Adipocyte (in vitro differentiated cells): ENCODE measurements at regions not wholly inside any gene's neighbourhood (a gene's known extent, or its start where the extent isn't known, plus 50 kb on each side); places are given as distances from the start of the nearest gene placed in this dataset.

Source experiments
- DNase-seq: peaks from one replicate; pipeline ENCODE4 v3.0.0-alpha.2; 2015; ENCODE audit warnings: low read depth
- H3K27me3 ChIP-seq: replicated peaks from 2 replicates; pipeline ENCODE4 v1.7.0; 2013; ENCODE audit warnings: mild to moderate bottlenecking, low read length, moderate library complexity; ENCODE audit not compliant: control insufficient read depth, insufficient read depth
- H3K36me3 ChIP-seq: 2 replicates; pipeline ENCODE4 v1.7.0; 2013; ENCODE audit warnings: low read length, mild to moderate bottlenecking, moderate library complexity; ENCODE audit not compliant: control insufficient read depth, insufficient read depth, severe bottlenecking
- H3K4me1 ChIP-seq: 2 replicates; pipeline ENCODE4 v1.7.0; 2013; ENCODE audit warnings: mild to moderate bottlenecking, low read length, moderate library complexity; ENCODE audit not compliant: control insufficient read depth, insufficient read depth
- H3K4me3 ChIP-seq: 2 replicates; pipeline ENCODE4 v1.7.0; 2013; ENCODE audit warnings: mild to moderate bottlenecking, low read length, moderate library complexity
- H3K9ac ChIP-seq: 2 replicates; pipeline ENCODE4 v1.7.0; 2013; ENCODE audit warnings: mild to moderate bottlenecking, low read length, moderate library complexity
- H3K9me3 ChIP-seq: 2 replicates; pipeline ENCODE4 v1.7.0; 2013; ENCODE audit warnings: mild to moderate bottlenecking, low read length, moderate library complexity; ENCODE audit not compliant: control insufficient read depth

DNA sequence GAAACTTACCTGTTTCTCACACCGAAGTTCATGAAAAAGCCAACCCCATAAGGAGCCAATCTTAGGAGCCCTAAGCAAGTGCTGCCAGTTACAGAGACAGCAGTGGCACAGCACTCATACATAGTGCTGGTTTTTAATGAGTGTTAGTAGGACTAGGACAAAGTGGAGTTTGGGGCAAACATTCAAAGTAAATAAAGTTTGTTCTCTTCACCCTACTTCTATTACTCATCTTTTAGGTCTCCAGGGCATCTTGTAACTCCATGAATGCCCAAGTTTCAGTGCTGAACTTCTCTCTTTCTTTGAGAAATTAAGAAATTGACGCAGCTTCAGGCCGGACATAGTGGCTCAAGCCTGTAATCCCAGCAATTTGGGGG lies 584.7 kb downstream of the EBF1 start:
- Histone ChIP-seq H3K4me3 (no peak overlapping the region), H3K9me3 (no peaks in the 10 kb centered on the region), H3K4me1 (peaks cover 49% of the 10 kb centered on the region), H3K36me3 (no peaks in the 10 kb centered on the region), H3K9ac (peak overlapping the region; percentile 66), H3K27me3 (no peaks in the 10 kb centered on the region)
- DNase-seq, result peak; percentile 16

GRCh38 chr5:158514319-158514985 lies 585.3 kb downstream of the EBF1 start:
- no peaks in the 10 kb centered on the region for H3K9me3 ChIP-seq
- peak overlapping the region; percentile 50 for H3K4me3 ChIP-seq
- H3K27me3 ChIP-seq, result no peaks in the 10 kb centered on the region
- no peaks in the 10 kb centered on the region for H3K36me3 ChIP-seq
- DNase-seq, result peak; percentile 65
- peaks cover 44% of the 10 kb centered on the region for H3K4me1 ChIP-seq
- H3K9ac ChIP-seq, result peak overlapping the region; percentile 66

DNA sequence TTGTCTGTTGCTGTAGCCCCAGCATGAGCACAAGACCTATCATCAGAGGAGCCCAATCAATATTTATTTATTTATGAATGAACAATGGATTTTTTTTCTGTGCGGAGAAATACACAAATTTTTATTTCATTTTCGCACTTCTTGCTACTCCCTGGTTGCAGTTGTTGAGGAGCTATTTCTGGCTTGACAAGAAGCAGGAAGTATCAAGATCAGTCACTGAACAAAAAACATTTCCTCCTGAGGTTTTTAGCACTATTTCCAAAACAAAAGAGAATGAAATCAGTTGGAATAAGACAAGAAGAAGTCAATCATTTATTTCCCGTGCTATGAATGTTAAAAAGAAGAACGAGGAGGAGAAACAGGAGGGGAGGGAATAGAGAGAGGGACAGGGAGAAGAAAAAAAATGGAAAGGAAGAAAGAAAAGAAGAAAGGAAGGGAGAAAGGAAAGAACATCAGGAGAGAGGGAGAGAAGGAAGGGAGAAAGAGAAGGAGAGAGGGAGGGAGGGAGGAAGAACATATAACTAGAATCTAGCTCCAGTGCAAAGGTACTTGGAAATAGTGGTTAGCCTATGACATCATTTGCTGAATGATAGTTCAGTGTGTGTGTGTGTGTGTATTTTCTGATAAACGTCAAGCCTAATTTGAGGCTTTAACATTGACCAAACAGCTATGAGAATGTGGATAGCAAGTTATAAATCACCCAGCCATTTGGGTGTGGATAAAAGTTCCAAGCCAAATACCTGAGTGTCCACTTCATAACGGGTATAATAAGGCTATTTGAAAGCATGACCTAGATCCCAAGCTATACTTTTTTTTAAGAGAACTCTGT lies 586.0 kb downstream of the EBF1 start:
- no peak for DNase-seq
- no peaks in the 10 kb centered on the region for H3K27me3 ChIP-seq
- no peaks in the 10 kb centered on the region for H3K9me3 ChIP-seq
- peak overlapping the region; percentile 50 for H3K4me3 ChIP-seq
- H3K9ac ChIP-seq, result peak overlapping the region; percentile 54
- no peaks in the 10 kb centered on the region for H3K36me3 ChIP-seq
- H3K4me1 ChIP-seq, result peaks cover 37% of the 10 kb centered on the region

DNA sequence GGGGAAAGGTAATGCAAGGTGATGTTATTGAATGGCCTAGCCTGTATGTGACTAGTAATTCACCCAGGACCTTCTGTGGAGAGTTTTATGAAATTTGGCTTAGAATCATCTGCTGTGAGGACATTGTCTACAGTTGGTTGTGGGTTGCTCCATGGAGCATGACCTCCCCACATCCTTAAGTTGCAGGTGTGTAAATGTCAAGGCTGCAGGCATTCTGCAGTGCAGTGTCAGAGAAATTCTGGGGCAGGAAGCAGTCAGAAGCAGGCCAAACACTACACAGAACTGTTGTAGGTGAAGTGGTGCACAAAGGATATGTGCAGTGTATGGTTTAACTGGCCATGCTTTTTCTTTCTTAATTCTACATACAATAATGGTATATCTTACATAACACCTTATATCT lies 588.3 kb downstream of the EBF1 start:
- H3K9ac ChIP-seq, result no peak overlapping the region
- peaks cover 7% of the 10 kb centered on the region for H3K9me3 ChIP-seq
- peaks cover 28% of the 10 kb centered on the region for H3K4me1 ChIP-seq
- no peak overlapping the region for H3K4me3 ChIP-seq
- H3K27me3 ChIP-seq, result no peaks in the 10 kb centered on the region
- no peak for DNase-seq
- H3K36me3 ChIP-seq, result no peaks in the 10 kb centered on the region

DNA sequence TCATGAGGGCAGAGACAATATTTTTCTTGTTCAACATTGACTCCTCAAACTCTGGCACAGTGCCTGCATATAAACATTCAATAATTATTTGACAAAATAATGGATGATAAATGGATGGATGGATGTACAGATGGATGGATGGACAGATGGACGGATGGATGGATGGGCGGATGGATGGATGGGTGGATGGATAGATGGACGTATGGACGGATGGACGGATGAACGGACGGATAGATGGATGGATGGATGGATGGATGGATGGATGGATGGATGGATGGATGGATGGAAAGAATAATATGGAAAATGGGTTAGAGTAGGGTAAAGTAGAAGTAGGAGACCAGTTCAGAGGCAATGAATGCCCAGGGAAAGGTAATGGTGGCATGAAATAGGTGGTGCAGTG lies 589.2 kb downstream of the EBF1 start:
- H3K4me3 ChIP-seq, result no peak overlapping the region
- H3K9me3 ChIP-seq, result peaks cover 16% of the 10 kb centered on the region
- no peak for DNase-seq
- peaks cover 24% of the 10 kb centered on the region for H3K4me1 ChIP-seq
- no peaks in the 10 kb centered on the region for H3K36me3 ChIP-seq
- no peak overlapping the region for H3K9ac ChIP-seq
- no peaks in the 10 kb centered on the region for H3K27me3 ChIP-seq

DNA sequence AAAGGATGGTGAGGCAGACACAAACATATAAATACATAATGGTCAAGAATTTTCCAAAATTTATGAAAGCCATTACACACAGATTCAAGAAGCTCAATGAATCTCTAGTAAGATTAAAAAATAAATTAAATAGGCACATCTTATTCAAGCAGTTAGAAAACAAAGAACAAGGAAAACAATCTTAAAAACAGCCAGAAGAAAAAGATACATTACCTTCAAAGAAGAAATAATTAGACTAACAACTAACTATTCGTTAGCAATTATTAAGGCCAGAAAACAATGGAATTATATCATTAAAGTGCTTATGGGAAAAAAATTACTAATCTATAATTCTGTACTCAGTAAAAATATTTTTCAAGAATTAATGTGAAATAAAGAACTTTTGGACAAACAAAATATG lies 593.1 kb downstream of the EBF1 start:
- Histone ChIP-seq H3K4me3 (no peak overlapping the region), H3K36me3 (no peaks in the 10 kb centered on the region), H3K9ac (no peak overlapping the region), H3K4me1 (no peaks in the 10 kb centered on the region), H3K9me3 (peaks cover 18% of the 10 kb centered on the region), H3K27me3 (no peaks in the 10 kb centered on the region)
- DNase-seq, result no peak

GRCh38 chr5:158502686-158503085 lies 597.0 kb downstream of the EBF1 start:
- H3K9me3 ChIP-seq, result peaks cover 17% of the 10 kb centered on the region
- DNase-seq, result no peak
- no peaks in the 10 kb centered on the region for H3K27me3 ChIP-seq
- H3K4me3 ChIP-seq, result no peak overlapping the region
- no peaks in the 10 kb centered on the region for H3K36me3 ChIP-seq
- peaks cover 9% of the 10 kb centered on the region for H3K4me1 ChIP-seq
- H3K9ac ChIP-seq, result no peak overlapping the region

GRCh38 chr5:158499892-158500418 lies 599.8 kb downstream of the EBF1 start:
- no peaks in the 10 kb centered on the region for H3K9me3 ChIP-seq
- H3K36me3 ChIP-seq, result no peaks in the 10 kb centered on the region
- peaks cover 9% of the 10 kb centered on the region for H3K4me1 ChIP-seq
- H3K27me3 ChIP-seq, result no peaks in the 10 kb centered on the region
- no peak for DNase-seq
- no peak overlapping the region for H3K9ac ChIP-seq
- H3K4me3 ChIP-seq, result no peak overlapping the region

- H3K4me1 ChIP-seq, result peaks cover 9% of the 10 kb centered on the region
- no peak overlapping the region for H3K9ac ChIP-seq
- no peak overlapping the region for H3K4me3 ChIP-seq
- DNase-seq, result no peak
- no peaks in the 10 kb centered on the region for H3K27me3 ChIP-seq
- H3K36me3 ChIP-seq, result no peaks in the 10 kb centered on the region
- no peaks in the 10 kb centered on the region for H3K9me3 ChIP-seq
These were observed 600.4 kb downstream of the EBF1 start for GRCh38 chr5:158499075-158499891.

DNA sequence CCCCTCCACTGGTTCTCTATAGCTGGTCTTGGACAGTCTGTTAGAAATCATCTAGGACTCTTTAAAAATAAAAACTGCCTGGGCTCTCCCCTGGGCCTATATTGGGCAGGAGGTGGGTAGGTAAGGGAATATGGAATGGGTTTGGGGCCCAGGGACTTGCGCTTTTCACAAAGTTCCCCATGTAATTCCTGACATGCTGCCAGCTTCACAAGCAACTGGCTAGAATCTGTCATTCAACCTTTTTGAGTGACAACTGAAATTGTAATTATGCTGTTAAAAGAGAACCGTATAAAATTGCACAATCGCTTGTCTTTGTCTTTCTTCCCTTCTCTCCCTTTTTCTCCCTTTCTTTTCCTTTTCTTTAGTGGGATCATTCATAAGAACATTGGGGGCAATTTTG lies 603.1 kb downstream of the EBF1 start:
- Histone ChIP-seq H3K9ac (no peak overlapping the region), H3K9me3 (no peaks in the 10 kb centered on the region), H3K27me3 (no peaks in the 10 kb centered on the region), H3K36me3 (no peaks in the 10 kb centered on the region), H3K4me3 (no peak overlapping the region), H3K4me1 (peaks cover 9% of the 10 kb centered on the region)
- no peak for DNase-seq

- no peaks in the 10 kb centered on the region for H3K27me3 ChIP-seq
- H3K4me3 ChIP-seq, result no peak overlapping the region
- no peaks in the 10 kb centered on the region for H3K9me3 ChIP-seq
- no peak overlapping the region for H3K9ac ChIP-seq
- peaks cover 6% of the 10 kb centered on the region for H3K4me1 ChIP-seq
- DNase-seq, result no peak
- no peaks in the 10 kb centered on the region for H3K36me3 ChIP-seq
These were observed 605.2 kb downstream of the EBF1 start for GRCh38 chr5:158494541-158494940.
